ENCODE measurements at regions not wholly inside any gene's neighbourhood (a gene's known extent, or its start where the extent isn't known, plus 50 kb on each side); places are given as distances from the start of the nearest gene placed in this dataset.
A peak's percentile ranks its signal among the peaks of the same experiment; 100 is the strongest.

GRCh38 chr2:238963161-238963970 is 115.5 kb downstream of the TWIST2 start:
- TF ChIP-seq JUND (IDR thresholded peaks at IDR 0.05; ENCODE audit: low read depth): no peak
- in situ Hi-C loops (cut with HindIII; ENCODE audit: low pct_unique_long_range_greater_than_20kb, low sequenced_read_pairs): no loop called here
- DNase-seq (ENCODE audit: low read depth in 1 of 2, low spot score in 1 of 2): peak in 1 of 2 experiments; percentile 5

DNA sequence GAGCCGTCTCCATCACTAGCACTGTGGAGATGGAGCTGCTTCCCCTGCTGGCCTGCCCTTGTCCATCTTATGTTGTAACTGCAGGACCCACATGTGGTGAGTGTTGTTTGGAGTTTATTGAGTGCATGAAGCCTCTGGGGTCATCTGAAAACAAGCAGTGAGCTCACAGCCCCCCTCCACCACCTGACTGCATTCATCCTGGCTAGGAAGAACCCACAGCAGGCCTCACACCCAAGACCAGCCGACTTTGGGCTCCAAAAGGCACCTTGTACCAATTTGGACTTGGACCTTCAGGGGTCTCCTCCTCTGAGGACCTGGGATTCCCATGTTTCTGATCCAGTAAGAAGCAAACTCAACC is 116.1 kb downstream of the TWIST2 start:
- TF ChIP-seq JUND (IDR thresholded peaks at IDR 0.05; ENCODE audit: low read depth): no peak
- in situ Hi-C loops (cut with HindIII; ENCODE audit: low pct_unique_long_range_greater_than_20kb, low sequenced_read_pairs): no loop called here
- DNase-seq (ENCODE audit: low read depth in 1 of 2, low spot score in 1 of 2): no peak

- TF ChIP-seq JUND (IDR thresholded peaks at IDR 0.05; ENCODE audit: low read depth): no peak
- in situ Hi-C loops (cut with HindIII; ENCODE audit: low pct_unique_long_range_greater_than_20kb, low sequenced_read_pairs): no loop called here
- no peak for DNase-seq (ENCODE audit: low read depth in 1 of 2, low spot score in 1 of 2)
Observed at GRCh38 chr2:238964544-238965067, 116.7 kb downstream of the TWIST2 start.

DNA sequence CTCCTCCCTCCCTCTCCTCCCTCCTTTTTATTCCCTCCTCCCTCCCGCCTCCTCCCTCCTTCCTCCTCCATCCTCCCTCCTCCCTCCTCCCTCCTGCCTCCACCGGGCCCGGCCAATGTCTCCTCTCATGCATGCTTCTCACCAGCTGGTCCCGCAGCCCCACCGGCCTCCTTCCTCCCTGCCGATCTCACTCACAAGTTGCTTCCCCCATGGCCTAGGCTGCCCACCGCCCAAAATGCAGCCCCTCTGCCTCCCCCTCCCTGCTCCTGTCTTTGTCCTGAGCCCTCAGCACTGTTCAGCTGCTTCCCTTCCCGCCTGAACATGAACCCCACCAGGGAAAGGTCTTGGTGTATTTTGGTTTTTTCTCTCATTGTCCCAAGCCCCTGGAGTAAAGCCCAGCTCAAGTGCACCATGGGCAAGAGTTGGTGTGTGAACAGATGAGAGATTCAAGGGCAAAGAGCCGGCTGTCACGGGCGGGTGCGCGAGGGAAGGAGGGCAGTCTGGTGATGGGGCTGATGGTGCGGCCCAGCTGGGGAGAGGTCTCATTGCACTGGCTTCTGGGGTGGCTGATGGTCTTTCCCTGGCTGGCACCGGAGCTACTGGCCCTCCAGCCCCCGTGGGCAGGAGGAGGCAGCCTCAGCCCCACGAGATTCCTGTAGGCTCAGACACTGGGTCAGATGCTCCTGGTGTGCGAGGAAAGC is 117.6 kb downstream of the TWIST2 start:
- no peak for DNase-seq (ENCODE audit: low read depth in 1 of 2, low spot score in 1 of 2)
- no peak for TF ChIP-seq JUND (IDR thresholded peaks at IDR 0.05; ENCODE audit: low read depth)
- in situ Hi-C loops (cut with HindIII; ENCODE audit: low pct_unique_long_range_greater_than_20kb, low sequenced_read_pairs): no loop called here

GRCh38 chr2:238966072-238966937 is 118.4 kb downstream of the TWIST2 start:
- in situ Hi-C loops (cut with HindIII; ENCODE audit: low pct_unique_long_range_greater_than_20kb, low sequenced_read_pairs): no loop called here
- DNase-seq (ENCODE audit: low read depth in 1 of 2, low spot score in 1 of 2): no peak
- no peak for TF ChIP-seq JUND (IDR thresholded peaks at IDR 0.05; ENCODE audit: low read depth)

GRCh38 chr2:238967031-238967977 is 119.4 kb downstream of the TWIST2 start:
- TF ChIP-seq JUND (IDR thresholded peaks at IDR 0.05; ENCODE audit: low read depth): no peak
- in situ Hi-C loops (cut with HindIII; ENCODE audit: low pct_unique_long_range_greater_than_20kb, low sequenced_read_pairs): no loop called here
- no peak for DNase-seq (ENCODE audit: low read depth in 1 of 2, low spot score in 1 of 2)

DNA sequence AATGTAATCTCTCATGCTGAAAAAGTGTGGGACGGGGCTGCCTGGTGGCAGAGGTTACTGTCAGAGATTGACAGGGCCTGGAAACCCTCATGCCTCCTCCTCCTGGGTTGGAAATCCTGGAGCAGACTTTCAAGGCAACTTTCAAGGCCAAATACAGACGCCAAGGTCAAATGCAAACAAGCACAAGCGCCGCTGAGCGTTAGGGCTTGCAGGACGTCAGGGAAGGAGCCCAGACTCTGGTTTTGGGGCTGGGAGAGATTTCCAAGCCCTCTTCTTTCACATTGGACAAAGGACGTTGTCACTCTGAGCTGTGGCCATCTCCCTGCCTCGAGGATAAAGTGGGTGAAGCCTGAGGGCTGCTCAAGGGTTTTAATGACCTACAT is 120.1 kb downstream of the TWIST2 start:
- DNase-seq (ENCODE audit: low read depth in 1 of 2, low spot score in 1 of 2): no peak
- no peak for TF ChIP-seq JUND (IDR thresholded peaks at IDR 0.05; ENCODE audit: low read depth)
- in situ Hi-C loops (cut with HindIII; ENCODE audit: low pct_unique_long_range_greater_than_20kb, low sequenced_read_pairs): no loop called here

GRCh38 chr2:238968616-238969384 is 120.9 kb downstream of the TWIST2 start:
- TF ChIP-seq JUND (IDR thresholded peaks at IDR 0.05; ENCODE audit: low read depth): no peak
- in situ Hi-C loops (cut with HindIII; ENCODE audit: low pct_unique_long_range_greater_than_20kb, low sequenced_read_pairs): no loop called here
- DNase-seq (ENCODE audit: low read depth in 1 of 2, low spot score in 1 of 2): no peak

- TF ChIP-seq JUND (IDR thresholded peaks at IDR 0.05; ENCODE audit: low read depth): no peak
- DNase-seq (ENCODE audit: low read depth in 1 of 2, low spot score in 1 of 2): no peak
- in situ Hi-C loops (cut with HindIII; ENCODE audit: low pct_unique_long_range_greater_than_20kb, low sequenced_read_pairs): no loop called here
Observed at GRCh38 chr2:238969857-238970256, 122.0 kb downstream of the TWIST2 start.

DNA sequence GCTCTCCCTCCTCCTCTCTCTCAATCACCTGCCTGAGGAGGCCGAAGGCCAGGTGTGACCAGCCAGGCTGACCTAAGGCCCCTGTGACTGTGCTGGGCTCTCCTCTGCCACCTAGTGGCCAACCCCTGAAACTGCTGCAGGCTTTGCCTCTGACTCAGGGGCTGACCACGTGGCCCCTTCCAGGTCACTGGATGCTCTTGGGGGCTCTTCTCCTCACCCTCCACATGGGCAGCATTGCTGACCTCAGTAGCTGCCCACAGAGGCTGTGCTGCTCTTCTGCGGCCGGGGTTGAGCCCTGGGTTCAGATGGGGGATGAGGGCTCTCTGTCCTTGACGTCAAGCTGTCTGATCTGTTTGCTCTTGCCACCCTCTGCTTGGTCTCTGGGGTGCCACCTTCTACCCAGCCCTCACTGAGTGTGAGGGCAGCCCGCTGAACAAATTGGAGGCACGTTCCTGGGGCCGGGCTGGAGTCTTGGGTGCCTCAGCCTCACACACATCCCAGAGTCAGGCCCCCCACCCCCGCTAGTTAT is 122.7 kb downstream of the TWIST2 start:
- DNase-seq (ENCODE audit: low read depth in 1 of 2, low spot score in 1 of 2): peak; percentile 34 to 53
- in situ Hi-C loops (cut with HindIII; ENCODE audit: low pct_unique_long_range_greater_than_20kb, low sequenced_read_pairs): no loop called here
- TF ChIP-seq JUND (IDR thresholded peaks at IDR 0.05; ENCODE audit: low read depth): no peak
